NCI-H748 (cell line): ENCODE measurements at regions not wholly inside any gene's neighbourhood (a gene's known extent, or its start where the extent isn't known, plus 50 kb on each side); places are given as distances from the start of the nearest gene placed in this dataset.

Experiments used
- DNase-seq: peaks from one replicate; lab custom pipeline; 2025; ENCODE audit not compliant: unreplicated experiment; lab: John Stamatoyannopoulos, UW

DNA sequence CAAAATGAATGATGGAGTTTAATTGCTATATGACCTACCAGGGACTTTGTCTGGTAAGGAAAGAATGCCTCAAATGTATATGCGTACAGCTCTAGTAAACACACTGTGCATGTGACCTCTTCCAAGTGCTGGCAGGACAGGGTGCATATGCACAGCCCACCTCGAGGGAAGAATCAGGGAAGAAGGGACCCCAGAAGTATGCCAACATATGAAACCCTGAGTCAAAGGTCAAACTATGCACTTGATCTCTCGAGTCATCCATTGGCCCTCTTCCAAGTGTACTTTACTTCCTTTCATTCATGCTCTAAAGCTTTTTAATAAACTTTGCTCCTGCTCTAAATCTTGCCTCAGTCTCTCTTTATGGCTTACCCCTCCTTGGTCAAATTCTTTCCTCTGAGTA lies 804.6 kb upstream of the COX7C start:
- DNase-seq = no peak

DNA sequence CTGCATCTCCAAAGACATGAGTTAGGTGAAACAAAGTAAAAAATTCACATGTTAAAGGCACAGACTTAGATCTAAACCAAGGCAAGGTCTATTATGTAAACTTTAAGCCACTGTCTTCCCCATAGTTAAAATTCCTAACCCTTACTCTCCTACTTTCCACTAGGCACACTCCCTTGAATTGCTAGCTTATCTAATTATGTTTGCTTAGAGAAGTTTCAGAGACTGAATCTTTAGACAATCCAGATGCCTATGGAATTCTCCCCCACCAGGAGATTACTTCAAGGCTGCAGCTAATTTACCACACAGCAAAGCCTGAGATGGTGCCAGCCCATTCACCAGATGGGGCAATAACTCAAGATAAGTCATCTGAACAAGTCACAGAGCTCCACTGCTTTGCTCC lies 803.1 kb upstream of the COX7C start:
- DNase-seq = no peak

DNA sequence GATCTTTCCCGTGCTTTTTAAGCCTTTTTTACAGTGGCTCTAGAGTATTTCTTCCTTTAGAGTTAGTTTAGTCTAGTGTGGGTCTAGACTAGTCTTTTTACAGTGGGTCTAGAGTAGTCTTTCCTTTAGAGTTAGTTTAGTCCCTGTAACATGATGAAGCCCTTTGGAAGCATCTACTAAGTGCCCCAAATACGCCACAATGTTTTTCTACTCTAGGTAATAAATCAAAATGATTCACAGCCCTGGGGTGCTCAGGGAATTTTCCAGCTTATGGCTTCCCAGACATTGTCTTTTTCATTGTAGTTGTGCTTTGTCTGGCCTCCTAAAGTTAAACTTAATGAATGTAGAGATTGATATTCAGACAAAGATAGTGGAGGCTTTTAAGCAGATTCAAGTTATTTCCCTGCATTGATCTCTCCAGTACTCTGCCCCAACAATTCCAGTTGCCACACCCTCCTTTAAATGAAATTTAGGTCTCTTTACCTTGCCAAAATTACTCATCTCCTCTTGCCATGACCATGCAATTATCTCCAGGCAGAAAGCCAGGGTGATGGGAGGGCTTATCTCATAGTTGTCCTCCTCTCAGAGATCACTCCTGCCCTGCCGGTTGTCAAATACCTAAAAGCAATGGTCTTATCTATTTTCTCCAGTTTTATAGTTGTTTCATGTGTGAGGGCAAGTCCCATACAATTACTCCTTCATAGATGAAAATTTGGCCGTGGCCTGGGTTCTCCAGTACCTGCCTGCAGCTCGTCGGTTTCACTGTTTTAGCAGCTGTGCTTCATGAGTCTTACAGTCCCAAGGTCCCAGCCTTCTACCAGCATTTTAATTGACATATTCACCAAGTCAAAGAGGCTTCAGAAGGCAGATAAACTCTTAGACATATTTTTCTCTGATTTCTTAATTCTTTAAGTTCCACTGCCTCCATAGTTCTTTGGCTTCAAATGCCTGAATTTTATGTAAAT lies 794.0 kb upstream of the COX7C start:
- DNase-seq = no peak

DNA sequence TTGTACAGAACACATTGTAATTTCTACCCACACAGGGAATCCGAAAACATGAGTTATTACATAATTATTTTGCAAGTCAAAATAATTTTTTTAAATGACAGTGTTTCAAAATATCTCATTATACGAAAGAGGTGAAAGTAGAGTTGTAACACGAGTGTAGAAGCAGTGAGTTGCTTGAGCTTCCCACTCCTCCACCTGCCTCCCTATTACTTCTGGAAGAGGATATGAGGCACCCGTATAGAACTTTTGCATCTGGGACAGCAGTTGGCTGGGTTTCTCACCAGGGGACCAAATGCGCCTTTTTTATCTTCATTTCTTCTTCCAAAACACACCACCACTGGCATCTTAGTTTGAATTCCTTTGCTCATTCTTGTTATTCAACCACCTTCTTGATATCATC lies 779.0 kb upstream of the COX7C start:
- no peak for DNase-seq

DNA sequence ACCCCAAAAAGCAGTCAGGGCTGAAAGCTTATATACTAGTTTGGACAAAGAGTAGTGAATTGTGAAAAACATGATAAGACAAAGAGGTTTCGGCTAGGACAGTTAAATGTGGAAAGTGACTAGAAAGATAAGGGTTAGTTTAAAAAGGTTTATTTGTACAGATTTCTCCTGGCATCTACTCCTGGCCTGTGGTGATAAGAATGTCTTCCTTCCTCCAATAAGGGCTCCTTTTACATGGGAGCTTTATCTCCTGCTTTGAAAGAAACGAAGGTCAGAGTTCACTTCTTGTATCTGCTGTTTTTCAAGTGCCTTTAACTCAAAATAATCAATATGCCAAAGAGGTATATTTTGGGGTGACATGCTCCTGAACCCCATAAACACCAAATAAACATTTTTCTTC lies 776.1 kb upstream of the COX7C start:
- no peak for DNase-seq

DNA sequence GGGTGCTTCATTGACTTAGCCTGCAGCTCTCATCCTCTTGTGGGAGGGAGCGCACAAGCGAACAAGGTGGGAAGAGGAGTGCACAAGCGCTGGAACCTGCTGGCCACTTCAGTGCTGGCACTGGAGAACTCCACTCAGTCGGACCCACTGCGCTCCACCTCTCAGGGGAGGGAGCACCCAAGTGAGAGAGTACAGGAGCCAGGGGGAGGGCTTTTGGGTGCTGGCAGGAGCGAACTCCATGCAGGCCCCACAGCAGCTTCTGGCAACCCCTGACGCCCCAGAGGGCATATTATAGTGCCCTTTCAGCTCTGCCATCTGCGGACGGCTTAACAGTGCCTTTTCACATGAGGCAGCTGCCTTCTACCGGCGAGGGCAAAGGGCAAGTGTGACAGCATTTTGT lies 774.2 kb upstream of the COX7C start:
- no peak for DNase-seq

DNA sequence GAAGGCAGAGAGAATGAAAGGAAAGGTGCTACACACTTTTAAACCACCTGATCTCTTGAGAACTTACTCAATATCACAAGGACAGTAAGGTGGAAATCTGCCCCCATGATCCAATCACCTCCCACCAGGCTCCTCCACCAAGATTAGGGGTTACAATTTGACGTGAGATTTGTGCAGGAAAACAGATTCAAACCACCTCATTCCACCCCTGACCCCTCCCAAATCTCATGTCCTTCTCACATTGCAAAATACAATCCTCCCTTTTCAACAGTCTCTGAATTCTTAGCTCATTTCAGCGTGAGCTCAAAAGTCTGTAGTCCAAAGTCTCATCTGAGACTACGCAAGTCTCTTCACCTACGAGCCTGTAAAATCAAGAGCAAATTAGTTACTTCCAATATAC lies 768.3 kb upstream of the COX7C start:
- DNase-seq = no peak

DNA sequence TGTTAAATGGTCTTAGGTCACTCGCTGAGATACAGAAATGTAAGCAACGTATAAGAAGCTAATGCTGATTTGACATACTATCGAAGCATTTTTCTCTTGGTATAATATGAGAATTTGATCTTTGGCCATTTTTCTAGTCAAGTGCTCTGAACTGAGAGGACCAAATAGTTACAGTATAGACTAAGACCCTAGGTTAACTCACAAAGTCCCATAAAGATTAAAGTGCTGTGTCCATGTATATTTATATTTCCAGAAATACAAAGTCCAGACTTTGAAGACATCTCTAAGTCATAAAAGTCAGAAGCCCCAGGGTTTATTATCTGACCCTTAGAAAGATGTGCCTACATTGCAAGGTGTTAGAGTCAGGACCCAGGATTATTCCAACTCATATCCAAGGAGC lies 752.4 kb upstream of the COX7C start:
- no peak for DNase-seq

DNA sequence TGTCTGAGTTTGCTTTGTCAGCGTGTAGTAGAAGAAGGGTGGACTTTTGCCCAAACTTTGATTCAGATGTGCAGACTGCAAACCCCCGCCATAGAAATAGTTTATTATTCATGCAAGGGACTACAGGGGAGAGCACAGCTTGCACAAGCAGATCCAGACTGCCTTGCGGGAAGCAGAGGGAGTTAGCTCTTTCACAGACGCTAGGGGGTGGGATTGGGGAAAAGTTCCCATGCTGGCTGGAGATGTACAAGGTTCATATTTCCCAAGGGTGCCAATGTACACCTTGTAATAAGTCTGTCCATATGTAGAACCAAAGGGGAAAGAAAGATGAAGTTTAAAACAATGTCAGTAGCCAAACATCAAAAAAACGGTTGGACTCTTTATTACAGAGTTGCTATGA lies 749.7 kb upstream of the COX7C start:
- no peak for DNase-seq

DNA sequence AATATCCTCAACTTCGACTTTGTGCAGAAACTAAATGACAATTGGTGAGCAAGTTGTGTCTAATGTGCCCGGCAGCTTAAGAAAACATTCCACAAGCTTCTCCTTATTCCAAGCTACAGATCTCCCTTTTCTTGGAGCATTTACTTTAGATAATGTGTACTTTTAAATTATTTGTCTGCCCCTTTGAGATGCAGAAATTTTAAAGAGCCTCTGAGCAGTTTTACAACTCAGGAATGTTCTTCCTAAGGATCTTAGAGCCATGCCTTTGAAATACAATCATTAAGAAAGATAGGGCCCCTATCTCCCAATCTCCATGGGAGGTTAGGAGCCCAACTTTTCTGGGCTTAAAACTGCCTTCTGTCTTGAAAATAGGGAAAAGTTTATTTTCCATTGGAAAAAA lies 723.7 kb upstream of the COX7C start:
- no peak for DNase-seq

DNA sequence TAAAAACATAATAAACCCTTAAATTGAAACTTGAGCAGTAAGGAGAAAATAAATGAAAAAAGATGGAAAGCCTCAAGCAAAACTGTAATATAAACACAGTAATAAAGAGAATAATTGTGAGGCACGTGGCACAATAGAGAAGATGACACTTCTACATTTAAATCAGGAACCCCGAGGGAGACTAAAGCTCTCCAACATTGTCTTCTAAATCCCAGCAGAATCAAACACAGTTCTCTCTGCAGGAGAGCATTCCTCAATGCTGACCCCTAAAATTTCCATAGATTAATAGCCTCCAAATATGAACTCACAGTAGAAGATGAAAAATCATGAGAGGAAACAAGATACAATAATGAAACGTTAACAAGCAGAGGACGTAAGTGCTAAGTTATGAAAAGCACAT lies 721.2 kb upstream of the COX7C start:
- DNase-seq = no peak

DNA sequence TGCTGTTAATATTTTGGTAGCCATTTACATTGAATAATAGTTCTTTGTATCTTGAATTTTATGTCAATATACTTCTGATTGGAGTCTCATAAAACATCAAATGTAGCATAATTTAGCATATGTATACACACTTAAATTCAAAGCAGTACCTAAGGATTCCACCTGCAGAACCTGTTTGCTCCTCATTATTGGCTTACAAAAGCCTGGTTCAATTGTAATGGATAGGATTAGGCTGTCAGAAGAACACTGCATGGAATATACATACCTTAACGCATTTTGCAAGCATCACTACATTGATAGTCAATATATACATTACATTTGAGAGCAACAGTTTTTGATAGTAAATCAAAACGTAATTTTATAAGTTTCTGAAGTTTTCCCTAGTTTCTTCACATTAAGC lies 711.3 kb upstream of the COX7C start:
- DNase-seq = peak; percentile 43

DNA sequence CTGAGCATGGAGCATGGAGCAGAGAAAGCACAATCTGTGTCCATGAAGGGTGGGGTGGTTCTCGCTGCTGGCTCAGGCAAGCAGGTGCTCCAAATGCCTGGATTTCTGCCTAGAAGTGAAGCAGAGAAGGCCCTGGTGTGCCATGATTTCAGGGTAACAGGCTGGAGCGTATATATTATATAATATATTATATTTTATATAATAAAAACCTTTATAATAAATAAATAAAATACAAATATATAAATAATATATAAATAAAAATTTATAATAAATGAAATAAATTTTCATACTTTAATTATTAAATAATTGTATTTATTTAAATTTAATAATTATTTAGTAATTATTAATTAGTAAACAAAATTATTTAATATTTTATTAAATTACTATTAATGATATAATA lies 707.4 kb upstream of the COX7C start:
- DNase-seq = no peak

DNA sequence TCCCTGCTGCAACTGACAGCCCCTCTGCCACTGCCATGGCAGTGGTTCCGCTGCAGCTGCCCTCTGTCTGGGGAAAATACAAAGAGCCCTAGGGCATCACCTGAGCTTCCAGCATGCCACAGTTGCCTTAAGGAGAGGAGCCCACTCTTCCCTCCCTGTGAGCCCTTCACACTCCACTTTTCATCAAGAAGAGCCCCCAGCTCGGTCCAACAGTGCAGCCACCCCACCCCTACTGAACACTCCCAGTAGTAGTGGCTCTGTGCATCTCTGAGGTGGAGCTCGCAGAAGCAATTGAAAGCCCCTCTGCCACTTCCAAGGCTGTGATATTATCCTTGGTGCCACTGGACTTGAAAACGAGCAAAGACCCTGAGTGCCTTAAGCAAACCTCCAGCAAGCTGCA lies 696.8 kb upstream of the COX7C start:
- no peak for DNase-seq

DNA sequence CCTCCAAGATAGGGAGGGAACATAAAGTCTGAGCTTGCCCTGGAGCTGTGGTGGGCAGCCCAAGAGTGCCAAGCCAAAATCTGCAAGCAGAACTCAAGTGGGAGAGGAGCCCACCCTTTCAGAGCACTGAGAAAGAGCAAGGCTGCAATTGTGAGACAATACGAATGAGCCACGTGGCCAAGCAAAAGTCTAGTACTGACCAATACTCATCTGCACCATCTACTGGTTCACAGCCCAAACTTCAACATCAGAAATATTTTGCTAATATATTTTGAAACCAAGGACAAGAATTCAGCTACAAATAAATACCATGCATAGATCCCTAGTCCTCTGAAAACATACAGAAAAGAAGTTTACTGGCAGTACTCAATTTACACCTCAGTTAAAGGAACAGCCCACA lies 696.2 kb upstream of the COX7C start:
- no peak for DNase-seq

DNA sequence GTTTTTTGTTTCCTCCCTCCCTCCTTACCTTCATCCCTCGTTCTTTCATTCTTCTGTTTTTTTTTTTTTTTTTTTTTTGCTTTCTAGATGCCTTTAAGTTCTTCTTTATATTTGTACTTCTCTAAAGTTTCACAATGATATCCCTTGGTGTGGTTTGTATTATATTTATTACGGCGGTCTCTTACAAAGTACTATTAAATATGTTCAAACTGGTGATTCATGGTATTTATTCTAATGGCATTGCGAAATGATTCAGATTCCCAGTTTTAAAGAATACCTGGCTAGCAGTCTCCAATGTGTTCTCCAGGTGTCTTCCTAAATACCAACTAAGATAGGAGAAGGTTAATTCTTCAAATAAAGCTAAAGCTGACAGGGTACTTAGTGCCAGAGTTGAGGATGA lies 690.1 kb upstream of the COX7C start:
- no peak for DNase-seq

DNA sequence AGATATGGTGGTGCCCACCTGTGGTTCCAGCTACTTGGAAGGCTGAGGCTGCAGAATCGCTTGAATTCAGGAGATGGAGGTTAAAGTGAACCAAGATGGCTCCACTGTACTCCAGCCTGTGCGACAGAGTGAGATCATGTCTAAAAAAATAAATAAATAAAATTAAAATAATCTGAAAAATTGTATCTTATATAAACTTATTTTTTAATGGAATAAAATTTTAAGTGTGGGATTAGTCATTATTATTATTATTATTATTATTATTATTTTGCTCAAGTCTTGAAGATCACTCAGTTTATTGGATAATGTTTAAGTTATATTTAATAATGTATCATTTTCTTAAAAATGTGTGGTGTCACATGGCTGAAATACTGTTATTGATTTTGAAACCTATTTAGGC lies 688.0 kb upstream of the COX7C start:
- DNase-seq = no peak

DNA sequence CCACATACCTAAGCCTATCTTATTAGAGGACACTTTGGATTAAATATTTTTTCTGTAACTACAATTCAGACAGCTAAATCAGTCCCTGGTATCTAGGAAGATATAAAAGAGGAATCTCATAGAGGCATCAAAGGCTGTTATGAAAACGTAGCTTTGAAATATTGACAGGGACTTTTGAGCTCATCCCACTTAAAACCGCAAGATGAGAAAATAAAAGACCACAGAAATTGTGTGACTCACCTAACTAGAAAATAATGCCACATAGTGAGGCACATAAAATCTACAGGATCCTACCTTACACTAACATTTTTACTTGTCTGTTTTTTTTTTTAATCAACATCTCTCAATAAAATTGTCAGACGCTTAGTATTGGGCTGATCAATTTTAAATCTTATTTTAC lies 686.5 kb upstream of the COX7C start:
- DNase-seq = no peak

DNA sequence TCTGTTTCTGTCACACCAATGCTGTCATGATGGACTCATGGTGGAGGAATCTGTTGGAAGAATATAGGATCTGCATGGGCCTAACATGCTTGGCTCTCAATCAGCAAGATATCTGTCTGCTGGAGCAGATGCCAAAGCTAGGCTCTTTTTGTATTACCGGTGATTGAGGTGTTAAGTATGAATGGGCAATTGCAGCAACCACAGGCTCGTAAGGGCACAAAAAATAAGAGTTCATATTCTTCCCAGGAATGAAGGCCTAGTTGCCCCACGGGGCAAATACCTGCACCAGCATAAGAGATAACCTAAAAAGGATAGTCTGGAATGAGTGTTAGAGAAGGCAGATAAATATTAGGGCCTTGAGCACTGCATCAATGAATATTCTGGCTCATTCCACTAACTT lies 679.5 kb upstream of the COX7C start:
- DNase-seq = no peak

DNA sequence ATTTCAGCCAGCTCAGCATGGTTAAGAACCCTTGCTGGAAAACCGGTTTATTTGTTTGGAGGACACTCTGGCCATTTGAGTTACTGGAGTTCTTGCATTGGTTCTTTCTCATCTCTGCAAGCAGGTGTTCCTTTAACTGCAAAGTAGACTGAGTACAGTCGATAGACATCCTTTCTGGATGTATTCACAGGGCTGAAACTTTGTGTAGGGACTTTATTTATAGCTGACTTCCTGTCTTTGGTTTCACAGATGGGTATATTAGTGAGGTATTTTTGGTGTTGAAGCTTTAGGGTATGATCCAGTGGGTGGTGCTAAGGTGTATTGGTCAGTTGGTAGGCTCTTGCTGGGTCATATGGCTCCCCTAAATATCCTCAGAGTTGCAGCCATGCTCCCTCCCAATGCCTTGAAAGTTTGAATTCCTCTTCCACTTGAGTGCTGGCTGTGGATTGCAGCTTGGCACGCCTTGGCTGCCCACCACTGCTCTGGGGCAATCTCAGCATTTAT lies 666.0 kb upstream of the COX7C start:
- no peak for DNase-seq

DNA sequence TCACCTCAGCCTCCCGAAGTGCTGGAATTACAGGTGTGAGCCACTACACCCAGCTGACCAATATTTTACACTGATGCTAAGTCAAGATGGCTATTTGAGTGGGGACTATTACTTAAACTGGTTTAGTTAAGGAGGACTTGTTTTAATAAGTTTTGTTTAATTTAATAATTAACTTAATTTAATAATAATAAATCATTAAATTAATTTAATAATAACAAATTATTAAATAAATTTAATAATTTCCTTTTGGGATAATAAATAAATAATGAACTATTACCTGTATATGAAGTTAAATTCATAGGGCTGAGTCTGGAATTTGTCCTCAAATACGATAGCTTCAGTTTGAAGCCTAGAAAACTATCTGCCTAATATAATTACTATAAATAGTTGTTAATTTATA lies 665.1 kb upstream of the COX7C start:
- DNase-seq = no peak

DNA sequence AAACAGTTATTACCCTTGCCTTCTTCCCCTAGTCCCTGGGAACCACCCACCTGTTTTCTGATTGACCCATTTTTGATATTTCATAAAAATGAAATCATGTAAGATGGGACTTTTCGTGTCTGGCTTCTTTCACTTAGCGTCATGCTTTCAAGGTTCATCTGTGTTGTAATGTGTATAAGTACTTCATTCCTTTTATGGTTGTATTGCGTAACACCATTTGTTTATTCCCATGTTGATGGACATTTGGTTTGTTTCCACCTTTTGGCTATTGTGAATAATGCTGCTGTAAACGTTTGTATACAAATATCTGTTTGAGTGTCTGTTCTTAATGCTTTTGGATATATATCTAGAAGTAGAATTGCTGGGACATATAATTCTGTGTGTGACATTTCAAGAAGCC lies 650.1 kb upstream of the COX7C start:
- DNase-seq = no peak

DNA sequence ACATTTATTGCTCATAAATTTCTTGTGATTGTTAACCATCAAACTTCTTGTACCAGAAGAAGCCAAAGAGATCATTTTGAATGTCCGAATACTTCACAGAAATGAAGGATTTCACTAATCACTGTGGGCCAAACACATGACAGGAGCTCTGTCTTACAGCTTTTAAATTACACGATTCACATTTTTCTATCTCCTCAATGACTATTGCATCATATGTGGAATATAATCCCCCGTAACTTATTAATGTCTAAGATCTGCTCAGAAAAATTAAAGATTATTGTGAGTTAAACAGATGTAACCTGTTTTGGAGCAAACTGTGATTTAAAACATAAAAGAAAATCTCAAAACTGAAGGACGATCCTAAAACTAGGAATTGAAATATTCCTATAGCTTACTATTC lies 645.2 kb upstream of the COX7C start:
- DNase-seq = no peak
